Ishikawa (cell line): ENCODE measurements at regions not wholly inside any gene's neighbourhood (a gene's known extent, or its start where the extent isn't known, plus 50 kb on each side); places are given as distances from the start of the nearest gene placed in this dataset.

Experiments used
- CEBPB ChIP-seq: IDR thresholded peaks from 2 replicates; pipeline ENCODE4 v1.6.1; 2012
- CREB1 ChIP-seq: IDR thresholded peaks from 2 replicates; pipeline ENCODE4 v1.6.1; 2012; ENCODE audit warnings: low read depth
- EP300 ChIP-seq: IDR thresholded peaks from 2 replicates; pipeline ENCODE4 v1.6.1; 2012; ENCODE audit warnings: borderline replicate concordance
- NFIC ChIP-seq: IDR thresholded peaks from 2 replicates; pipeline ENCODE4 v1.6.1; 2012
- RAD21 ChIP-seq: IDR thresholded peaks from 2 replicates; pipeline ENCODE4 v1.6.1; 2012; ENCODE audit warnings: low read depth
- TEAD4 ChIP-seq: IDR thresholded peaks from 2 replicates; pipeline ENCODE4 v1.6.1; 2012
- YY1 ChIP-seq: IDR thresholded peaks from 2 replicates; pipeline ENCODE4 v1.6.1; 2012; ENCODE audit warnings: low read depth
- ZBTB7A ChIP-seq: IDR thresholded peaks from 2 replicates; pipeline ENCODE4 v1.6.1; 2012; ENCODE audit warnings: low read depth
- TF ChIP-seq, protein P1 (sequence below): IDR thresholded peaks from 2 replicates; pipeline ENCODE4 v1.6.1; 2012
- TF ChIP-seq, protein P2 (sequence below): IDR thresholded peaks from 2 replicates; pipeline ENCODE4 v1.6.1; 2012

DNA sequence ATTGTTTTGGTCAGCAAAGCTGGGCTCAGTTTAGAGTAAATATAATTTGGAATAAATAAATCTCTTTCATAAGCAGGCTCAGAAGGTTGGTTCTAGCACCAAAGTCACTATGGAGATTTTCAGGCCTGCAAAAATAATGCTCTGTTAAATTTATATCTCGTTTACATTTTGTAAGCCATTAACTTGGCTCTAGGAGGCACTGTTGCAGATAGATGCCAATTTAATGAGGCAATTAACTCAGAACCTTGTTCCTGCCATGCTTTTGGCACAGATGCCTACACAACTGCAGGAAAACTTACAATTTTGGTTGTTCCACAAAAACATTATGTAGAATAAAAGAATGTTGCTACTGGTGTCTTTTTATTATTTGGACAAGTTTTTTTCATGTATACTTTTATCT, 428.1 kb downstream of the FLRT2 start:
- TF ChIP-seq ZBTB7A: no peak
- TF ChIP-seq, protein P1, sequence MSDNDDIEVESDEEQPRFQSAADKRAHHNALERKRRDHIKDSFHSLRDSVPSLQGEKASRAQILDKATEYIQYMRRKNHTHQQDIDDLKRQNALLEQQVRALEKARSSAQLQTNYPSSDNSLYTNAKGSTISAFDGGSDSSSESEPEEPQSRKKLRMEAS: no peak
- TF ChIP-seq, protein P2, sequence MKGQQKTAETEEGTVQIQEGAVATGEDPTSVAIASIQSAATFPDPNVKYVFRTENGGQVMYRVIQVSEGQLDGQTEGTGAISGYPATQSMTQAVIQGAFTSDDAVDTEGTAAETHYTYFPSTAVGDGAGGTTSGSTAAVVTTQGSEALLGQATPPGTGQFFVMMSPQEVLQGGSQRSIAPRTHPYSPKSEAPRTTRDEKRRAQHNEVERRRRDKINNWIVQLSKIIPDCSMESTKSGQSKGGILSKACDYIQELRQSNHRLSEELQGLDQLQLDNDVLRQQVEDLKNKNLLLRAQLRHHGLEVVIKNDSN: no peak
- TF ChIP-seq YY1: no peak
- no peak for TF ChIP-seq EP300
- TF ChIP-seq NFIC: no peak
- TF ChIP-seq TEAD4: no peak
- TF ChIP-seq RAD21: no peak
- TF ChIP-seq CEBPB: no peak
- no peak for TF ChIP-seq CREB1
